Thyroid gland (tissue), 4 donors: ENCODE measurements at regions not wholly inside any gene's neighbourhood (a gene's known extent, or its start where the extent isn't known, plus 50 kb on each side); places are given as distances from the start of the nearest gene placed in this dataset.

ENCODE experiments used
- POLR2A ChIP-seq, 2 donors: fragments of 450-650 bp; IDR thresholded peaks; one replicate each; pipeline ENCODE4 v1.6.1; 2017; ENCODE audit warnings: antibody characterized with exemption in 2 of 2, mild to moderate bottlenecking in 2 of 2, moderate library complexity in 1 of 2
- TF ChIP-seq, protein P1 (sequence below), 6 experiments: fragments of 200-600 bp in 3 of 6; fragments of 450-650 bp in 3 of 6; sonication (generic) in 3 of 6; IDR thresholded peaks; one replicate each; pipeline ENCODE4 v1.5.1; 2016 to 2019; ENCODE audit warnings: antibody characterized with exemption in 6 of 6, mild to moderate bottlenecking in 2 of 6, inconsistent platforms in 1 of 6, moderate library complexity in 1 of 6

DNA sequence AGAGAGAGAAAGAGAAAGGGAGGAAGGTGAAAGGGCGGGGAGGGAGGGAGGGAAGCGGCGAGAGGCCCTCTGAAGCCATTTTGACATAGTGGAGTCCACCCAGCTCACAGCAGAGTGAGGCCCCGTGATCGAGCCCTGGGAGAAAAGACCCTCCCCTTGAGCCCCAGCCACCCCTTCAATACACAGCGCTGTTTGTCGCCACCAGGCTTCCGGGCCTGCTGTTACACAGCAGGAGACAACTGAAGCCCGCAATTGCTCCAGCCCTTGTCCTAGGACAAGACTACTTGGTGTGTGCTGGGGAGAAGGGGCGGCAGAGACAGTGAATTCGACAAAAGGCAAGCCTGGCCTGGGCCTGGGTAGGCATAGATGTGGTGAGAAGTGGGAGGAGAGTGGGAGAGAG lies 67.3 kb downstream of the PRR18 start:
- TF ChIP-seq, protein P1, sequence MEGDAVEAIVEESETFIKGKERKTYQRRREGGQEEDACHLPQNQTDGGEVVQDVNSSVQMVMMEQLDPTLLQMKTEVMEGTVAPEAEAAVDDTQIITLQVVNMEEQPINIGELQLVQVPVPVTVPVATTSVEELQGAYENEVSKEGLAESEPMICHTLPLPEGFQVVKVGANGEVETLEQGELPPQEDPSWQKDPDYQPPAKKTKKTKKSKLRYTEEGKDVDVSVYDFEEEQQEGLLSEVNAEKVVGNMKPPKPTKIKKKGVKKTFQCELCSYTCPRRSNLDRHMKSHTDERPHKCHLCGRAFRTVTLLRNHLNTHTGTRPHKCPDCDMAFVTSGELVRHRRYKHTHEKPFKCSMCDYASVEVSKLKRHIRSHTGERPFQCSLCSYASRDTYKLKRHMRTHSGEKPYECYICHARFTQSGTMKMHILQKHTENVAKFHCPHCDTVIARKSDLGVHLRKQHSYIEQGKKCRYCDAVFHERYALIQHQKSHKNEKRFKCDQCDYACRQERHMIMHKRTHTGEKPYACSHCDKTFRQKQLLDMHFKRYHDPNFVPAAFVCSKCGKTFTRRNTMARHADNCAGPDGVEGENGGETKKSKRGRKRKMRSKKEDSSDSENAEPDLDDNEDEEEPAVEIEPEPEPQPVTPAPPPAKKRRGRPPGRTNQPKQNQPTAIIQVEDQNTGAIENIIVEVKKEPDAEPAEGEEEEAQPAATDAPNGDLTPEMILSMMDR (IDR thresholded peaks at IDR 0.05): no peak
- no peak for TF ChIP-seq POLR2A (IDR thresholded peaks at IDR 0.05)
